WI38 (cell line): ENCODE measurements at regions not wholly inside any gene's neighbourhood (a gene's known extent, or its start where the extent isn't known, plus 50 kb on each side); places are given as distances from the start of the nearest gene placed in this dataset.

ENCODE experiments used
- H3K4me3 ChIP-seq: 2 replicates; pipeline ENCODE4 v1.5.1; 2011; ENCODE audit warnings: low read depth, mild to moderate bottlenecking, control low read depth, low read length
- CTCF ChIP-seq: IDR thresholded peaks from 2 replicates; pipeline ENCODE4 v1.5.1; 2012; ENCODE audit warnings: low read depth, mild to moderate bottlenecking, control low read depth, low read length

- TF ChIP-seq CTCF: no peak
- H3K4me3 ChIP-seq: no peak overlapping the region
Observed at GRCh38 chr19:27993619-27994570, 1219.1 kb downstream of the UQCRFS1 start.

- TF ChIP-seq CTCF: no peak
- no peak overlapping the region for H3K4me3 ChIP-seq
Observed at GRCh38 chr19:27986299-27986698, 1226.7 kb downstream of the UQCRFS1 start.

GRCh38 chr19:27975419-27976005 lies 1237.4 kb downstream of the UQCRFS1 start:
- H3K4me3 ChIP-seq: no peak overlapping the region
- no peak for TF ChIP-seq CTCF

GRCh38 chr19:27974082-27974513 lies 1238.9 kb downstream of the UQCRFS1 start:
- no peak for TF ChIP-seq CTCF

GRCh38 chr19:27972291-27973040 lies 1240.5 kb downstream of the UQCRFS1 start:
- H3K4me3 ChIP-seq: no peak overlapping the region
- TF ChIP-seq CTCF: no peak

More at GRCh38 chr19:27974082-27974513, 1238.9 kb downstream of the UQCRFS1 start:
- no peak overlapping the region for H3K4me3 ChIP-seq

- TF ChIP-seq CTCF: no peak
- no peak overlapping the region for H3K4me3 ChIP-seq
Observed at GRCh38 chr19:27971869-27972268, 1241.1 kb downstream of the UQCRFS1 start.
